ENCODE measurements at regions not wholly inside any gene's neighbourhood (a gene's known extent, or its start where the extent isn't known, plus 50 kb on each side); places are given as distances from the start of the nearest gene placed in this dataset.

GRCh38 chr5:96340357-96340756 lies 92.7 kb downstream of the PCSK1 start:
- Mint-ChIP-seq H3K36me3 (no peaks in the 10 kb centered on the region), H3K4me3 (no peak overlapping the region), H3K4me1 (peaks cover 9% of the 10 kb centered on the region), H3K27me3 (peaks cover 15% of the 10 kb centered on the region), H3K27ac (no peak overlapping the region), H3K9me3 (no peaks in the 10 kb centered on the region)
- DNase-seq (no peak), ATAC-seq (ENCODE audit: low read depth) (no peak)
- POLR2A ChIA-PET = no interaction called here

- Mint-ChIP-seq H3K4me3 (no peak overlapping the region), H3K27me3 (peaks cover 15% of the 10 kb centered on the region), H3K36me3 (no peaks in the 10 kb centered on the region), H3K9me3 (no peaks in the 10 kb centered on the region), H3K27ac (no peak overlapping the region), H3K4me1 (peaks cover 5% of the 10 kb centered on the region)
- POLR2A ChIA-PET = no interaction called here
- ATAC-seq (ENCODE audit: low read depth) (no peak), DNase-seq (no peak)
Measured at GRCh38 chr5:96339862-96340261, 93.2 kb downstream of the PCSK1 start.

GRCh38 chr5:96338624-96339415 lies 94.2 kb downstream of the PCSK1 start:
- POLR2A ChIA-PET = interaction anchor here (0.7 kb wide), 1 partner anchor 540 kb away, joined by 3 read pairs; no protein-coding TSS in a partner anchor
- Mint-ChIP-seq H3K9me3 (no peaks in the 10 kb centered on the region), H3K4me1 (peaks cover 3% of the 10 kb centered on the region), H3K4me3 (no peak overlapping the region), H3K27ac (no peak overlapping the region), H3K36me3 (no peaks in the 10 kb centered on the region), H3K27me3 (peaks cover 13% of the 10 kb centered on the region)
- DNase-seq (no peak), ATAC-seq (ENCODE audit: low read depth) (no peak)

- POLR2A ChIA-PET = interaction anchor here (0.7 kb wide), 1 partner anchor 539 kb away, joined by 3 read pairs; no protein-coding TSS in a partner anchor
- no peak for ATAC-seq (ENCODE audit: low read depth)
Measured at GRCh38 chr5:96338091-96338490, 95.0 kb downstream of the PCSK1 start.

GRCh38 chr5:96337048-96337781 lies 95.8 kb downstream of the PCSK1 start:
- no peak overlapping the region for H3K4me3 Mint-ChIP-seq
- H3K4me1 Mint-ChIP-seq = peaks cover 2% of the 10 kb centered on the region
- no peaks in the 10 kb centered on the region for H3K36me3 Mint-ChIP-seq
- peaks cover 12% of the 10 kb centered on the region for H3K27me3 Mint-ChIP-seq
- ATAC-seq (ENCODE audit: low read depth) (no peak), DNase-seq (no peak)
- H3K9me3 Mint-ChIP-seq = no peaks in the 10 kb centered on the region
- no peak overlapping the region for H3K27ac Mint-ChIP-seq
- POLR2A ChIA-PET = no interaction called here

More at GRCh38 chr5:96338091-96338490, 95.0 kb downstream of the PCSK1 start:
- Mint-ChIP-seq H3K4me3 (no peak overlapping the region), H3K4me1 (peaks cover 2% of the 10 kb centered on the region), H3K36me3 (no peaks in the 10 kb centered on the region), H3K9me3 (no peaks in the 10 kb centered on the region), H3K27ac (no peak overlapping the region), H3K27me3 (peaks cover 10% of the 10 kb centered on the region)
- DNase-seq = no peak

GRCh38 chr5:96336351-96336985 lies 96.6 kb downstream of the PCSK1 start:
- ATAC-seq (ENCODE audit: low read depth) (peak; percentile 83), DNase-seq (no peak)
- Mint-ChIP-seq H3K4me1 (peaks cover 2% of the 10 kb centered on the region), H3K9me3 (no peaks in the 10 kb centered on the region), H3K36me3 (no peaks in the 10 kb centered on the region), H3K27me3 (peaks cover 11% of the 10 kb centered on the region), H3K4me3 (no peak overlapping the region), H3K27ac (no peak overlapping the region)
- POLR2A ChIA-PET = no interaction called here

GRCh38 chr5:96335873-96336272 lies 97.2 kb downstream of the PCSK1 start:
- H3K4me1 Mint-ChIP-seq = peaks cover 2% of the 10 kb centered on the region
- no peak overlapping the region for H3K4me3 Mint-ChIP-seq
- no peak for ATAC-seq (ENCODE audit: low read depth)
- peaks cover 15% of the 10 kb centered on the region for H3K27me3 Mint-ChIP-seq
- DNase-seq = no peak
- POLR2A ChIA-PET = no interaction called here
- no peaks in the 10 kb centered on the region for H3K9me3 Mint-ChIP-seq
- H3K27ac Mint-ChIP-seq = no peak overlapping the region
- H3K36me3 Mint-ChIP-seq = no peaks in the 10 kb centered on the region

GRCh38 chr5:96333391-96333790 lies 99.7 kb downstream of the PCSK1 start:
- Mint-ChIP-seq H3K36me3 (no peaks in the 10 kb centered on the region), H3K27me3 (peaks cover 17% of the 10 kb centered on the region), H3K9me3 (no peaks in the 10 kb centered on the region), H3K4me1 (peaks cover 2% of the 10 kb centered on the region), H3K27ac (no peak overlapping the region), H3K4me3 (no peak overlapping the region)
- ATAC-seq (ENCODE audit: low read depth) (no peak), DNase-seq (no peak)
- POLR2A ChIA-PET = no interaction called here

GRCh38 chr5:96332535-96333366 lies 100.3 kb downstream of the PCSK1 start:
- Mint-ChIP-seq H3K36me3 (no peaks in the 10 kb centered on the region), H3K27me3 (peaks cover 17% of the 10 kb centered on the region), H3K9me3 (no peaks in the 10 kb centered on the region), H3K27ac (no peak overlapping the region), H3K4me3 (no peak overlapping the region), H3K4me1 (peaks cover 2% of the 10 kb centered on the region)
- POLR2A ChIA-PET = no interaction called here
- no peak for DNase-seq
- no peak for ATAC-seq (ENCODE audit: low read depth)

- Mint-ChIP-seq H3K36me3 (no peaks in the 10 kb centered on the region), H3K27me3 (peaks cover 17% of the 10 kb centered on the region), H3K27ac (no peak overlapping the region), H3K4me1 (no peaks in the 10 kb centered on the region), H3K4me3 (no peak overlapping the region), H3K9me3 (no peaks in the 10 kb centered on the region)
- POLR2A ChIA-PET = no interaction called here
- DNase-seq = no peak
- ATAC-seq (ENCODE audit: low read depth) = no peak
Measured at GRCh38 chr5:96331681-96332361, 101.2 kb downstream of the PCSK1 start.

GRCh38 chr5:96331210-96331609 lies 101.8 kb downstream of the PCSK1 start:
- Mint-ChIP-seq H3K4me1 (no peaks in the 10 kb centered on the region), H3K4me3 (no peak overlapping the region), H3K27ac (no peak overlapping the region), H3K27me3 (peaks cover 19% of the 10 kb centered on the region), H3K36me3 (no peaks in the 10 kb centered on the region), H3K9me3 (no peaks in the 10 kb centered on the region)
- POLR2A ChIA-PET = no interaction called here
- DNase-seq (no peak), ATAC-seq (ENCODE audit: low read depth) (no peak)

GRCh38 chr5:96330530-96331140 lies 102.4 kb downstream of the PCSK1 start:
- Mint-ChIP-seq H3K27ac (no peak overlapping the region), H3K9me3 (no peaks in the 10 kb centered on the region), H3K27me3 (peaks cover 21% of the 10 kb centered on the region), H3K36me3 (no peaks in the 10 kb centered on the region), H3K4me3 (no peak overlapping the region), H3K4me1 (no peaks in the 10 kb centered on the region)
- no peak for DNase-seq
- ATAC-seq (ENCODE audit: low read depth) = no peak
- POLR2A ChIA-PET = no interaction called here

All from activated naive CD8-positive, alpha-beta T cell treated with anti-CD3 and anti-CD28 coated beads, Interleukin-2, amount 10 ng/mL, durations not matched to agents 7 days and 5 days (primary cell).